ENCODE measurements at regions not wholly inside any gene's neighbourhood (a gene's known extent, or its start where the extent isn't known, plus 50 kb on each side); places are given as distances from the start of the nearest gene placed in this dataset.
"Not testable (repeated sequence)": the region's sequence is repeated elsewhere in the genome, so short reads cannot be mapped to it uniquely, and the experiment has no call there.

- DNase-seq, result no peak
Measured at GRCh38 chr18:75884728-75885127, 457.2 kb upstream of the SMIM21 start.

DNA sequence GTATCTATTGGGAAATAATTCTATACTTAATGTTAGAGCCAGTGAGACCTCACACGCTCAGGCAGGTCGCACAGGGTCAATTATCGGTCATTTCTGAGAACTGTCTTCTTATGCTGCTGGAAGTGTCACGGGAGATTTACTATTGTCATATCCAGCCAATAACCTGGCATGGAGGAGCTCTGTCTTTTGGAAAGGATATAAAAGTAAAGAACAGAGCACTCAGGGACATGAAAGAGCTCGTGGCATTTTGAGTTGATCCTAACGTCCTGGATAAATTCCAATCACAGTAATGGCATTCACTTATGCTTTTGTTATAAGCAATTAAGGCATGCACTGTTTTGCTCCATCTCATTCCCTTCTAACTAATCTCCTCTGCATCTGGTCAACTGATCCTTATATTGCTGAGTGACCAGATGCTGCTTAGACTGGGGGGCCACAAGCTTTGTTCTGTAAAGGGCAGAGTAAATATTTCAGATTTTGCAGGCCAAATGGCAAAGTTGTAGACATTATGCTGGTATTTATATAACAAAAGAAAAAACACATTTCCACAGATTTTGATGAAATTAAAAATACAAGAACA is 453.5 kb upstream of the SMIM21 start:
- DNase-seq, result no peak

- no peak for DNase-seq
Measured at GRCh38 chr18:75880266-75880665, 452.8 kb upstream of the SMIM21 start.

GRCh38 chr18:75879196-75879595 is 451.7 kb upstream of the SMIM21 start:
- DNase-seq, result no peak

GRCh38 chr18:75875559-75875958 is 448.1 kb upstream of the SMIM21 start:
- no peak for DNase-seq

DNA sequence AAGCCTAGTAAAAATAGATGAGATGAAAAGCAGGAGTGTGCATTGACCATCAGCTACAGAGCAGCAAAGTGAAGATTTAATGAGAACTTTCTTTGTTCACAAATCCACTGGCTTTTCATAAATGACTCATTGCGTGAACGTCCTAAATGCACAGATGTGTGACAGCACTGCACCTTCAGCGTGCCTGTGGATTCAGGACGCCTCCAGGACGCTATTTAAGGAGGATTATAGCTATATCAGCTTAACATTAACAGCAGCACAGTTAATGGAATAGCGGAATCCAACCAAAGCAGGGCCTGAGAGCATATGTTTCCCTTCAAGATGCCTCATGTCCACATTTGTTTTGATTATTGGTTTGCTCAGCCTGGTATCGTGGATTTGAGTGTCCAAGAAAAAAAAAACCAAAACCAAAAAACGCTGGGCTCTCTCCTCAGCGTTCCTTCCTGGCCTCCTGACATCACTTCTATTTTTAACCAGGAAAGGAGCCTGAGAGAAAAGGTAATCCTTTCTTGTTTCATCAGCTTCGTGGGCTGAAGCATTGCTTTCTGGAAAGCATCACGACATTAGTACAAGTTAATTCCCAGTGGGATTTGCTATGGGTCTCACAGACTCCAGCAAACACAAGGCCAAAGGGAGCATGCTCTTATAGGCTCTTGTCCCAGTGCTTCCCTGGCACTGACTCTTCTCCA is 447.0 kb upstream of the SMIM21 start:
- no peak for DNase-seq

DNA sequence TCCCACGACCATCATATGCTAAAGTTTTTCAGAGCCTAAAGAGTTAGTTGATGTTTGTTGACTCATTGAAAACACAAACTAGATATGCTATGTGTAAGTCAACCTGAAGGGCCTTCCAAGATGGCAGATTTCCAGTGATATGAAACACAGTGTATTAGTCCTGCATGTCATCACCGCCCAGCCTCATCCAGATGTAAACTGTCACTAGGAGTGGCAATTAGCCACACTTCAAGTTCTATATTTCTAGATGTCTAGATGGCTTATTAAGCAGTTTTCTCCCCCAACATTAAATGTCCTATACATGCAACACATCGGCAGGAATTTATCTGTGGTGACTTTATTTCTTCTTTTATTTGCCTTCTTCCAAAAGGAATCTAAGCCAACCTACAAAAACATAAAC is 444.1 kb upstream of the SMIM21 start:
- DNase-seq, result no peak

GRCh38 chr18:75869162-75869561 is 441.7 kb upstream of the SMIM21 start:
- DNase-seq, result no peak

GRCh38 chr18:75868031-75868430 is 440.5 kb upstream of the SMIM21 start:
- no peak for DNase-seq

DNA sequence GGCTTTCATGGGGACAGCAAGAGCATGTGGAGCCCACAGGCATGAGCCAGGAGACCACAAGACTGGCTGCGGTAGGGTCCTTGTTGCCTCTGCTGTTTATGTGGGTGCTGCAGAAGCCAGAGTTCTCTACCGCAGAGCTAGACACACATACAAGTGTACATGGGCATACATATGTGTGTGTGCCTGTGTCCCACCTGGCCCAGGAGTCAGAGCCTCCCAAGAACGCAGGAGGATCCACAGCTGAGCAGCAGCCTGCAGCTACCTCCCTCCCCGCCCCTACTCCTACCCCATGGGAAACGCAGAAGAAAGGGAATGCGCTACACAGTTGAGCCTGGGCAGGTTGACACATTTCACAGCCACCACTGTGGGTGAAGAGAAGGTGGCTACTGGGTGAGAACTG is 438.1 kb upstream of the SMIM21 start:
- no peak for DNase-seq

DNA sequence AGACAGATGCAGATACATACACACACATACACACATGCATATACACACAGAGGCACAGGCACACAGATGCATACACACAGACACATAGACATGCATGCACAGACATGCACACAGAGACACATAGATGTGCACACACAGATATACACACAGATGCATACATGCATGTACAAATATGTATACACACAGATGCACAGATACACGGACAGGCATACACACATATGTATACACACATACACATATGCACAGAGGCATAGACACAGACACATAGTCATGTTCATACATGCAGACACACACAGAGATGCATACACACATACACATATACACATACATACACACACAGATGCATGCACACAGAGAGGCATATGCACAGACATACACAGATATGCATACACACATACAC is 437.3 kb upstream of the SMIM21 start:
- no peak for DNase-seq

DNA sequence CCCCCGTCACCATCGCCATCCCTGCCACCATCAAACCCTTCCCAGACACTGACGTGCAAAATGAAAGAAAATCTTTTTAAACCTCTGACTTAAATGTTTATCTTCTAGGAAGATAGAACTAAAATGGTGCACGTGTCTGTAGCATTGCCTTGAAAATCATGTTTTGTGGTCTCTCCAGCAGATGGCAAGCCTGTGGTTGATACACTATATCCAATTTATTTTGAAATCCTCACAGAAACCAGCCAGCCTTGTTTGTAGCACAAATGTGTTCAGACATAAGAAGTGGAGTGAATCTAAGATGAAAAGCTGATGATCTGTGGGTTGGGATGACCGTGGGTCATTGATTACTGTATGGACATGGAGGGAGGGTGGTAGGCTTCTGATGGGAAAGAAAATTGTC is 436.2 kb upstream of the SMIM21 start:
- DNase-seq, result no peak

GRCh38 chr18:75862458-75862857 is 435.0 kb upstream of the SMIM21 start:
- no peak for DNase-seq

DNA sequence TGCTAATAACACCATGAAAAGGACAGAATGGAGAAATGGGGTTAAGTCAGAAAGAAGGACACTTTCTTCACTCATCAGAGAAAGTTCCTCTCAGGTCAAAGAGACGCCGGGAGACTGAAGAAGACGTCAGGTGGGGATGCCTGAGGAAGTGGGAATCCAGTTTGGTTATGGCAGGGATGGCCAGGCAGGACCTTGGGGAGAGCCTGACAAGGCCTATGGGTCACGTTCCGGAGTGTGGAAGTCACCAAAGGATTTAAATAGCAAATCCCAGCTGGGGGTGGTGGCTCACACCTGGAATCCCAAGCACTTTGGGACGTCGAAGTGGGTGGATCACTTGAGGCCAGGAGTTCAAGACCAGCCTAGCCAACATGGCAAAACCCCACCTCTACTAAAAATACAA is 432.7 kb upstream of the SMIM21 start:
- DNase-seq, result no peak

GRCh38 chr18:75859533-75859932 is 432.0 kb upstream of the SMIM21 start:
- DNase-seq, result no peak

GRCh38 chr18:75858754-75859153 is 431.3 kb upstream of the SMIM21 start:
- DNase-seq, result no peak

DNA sequence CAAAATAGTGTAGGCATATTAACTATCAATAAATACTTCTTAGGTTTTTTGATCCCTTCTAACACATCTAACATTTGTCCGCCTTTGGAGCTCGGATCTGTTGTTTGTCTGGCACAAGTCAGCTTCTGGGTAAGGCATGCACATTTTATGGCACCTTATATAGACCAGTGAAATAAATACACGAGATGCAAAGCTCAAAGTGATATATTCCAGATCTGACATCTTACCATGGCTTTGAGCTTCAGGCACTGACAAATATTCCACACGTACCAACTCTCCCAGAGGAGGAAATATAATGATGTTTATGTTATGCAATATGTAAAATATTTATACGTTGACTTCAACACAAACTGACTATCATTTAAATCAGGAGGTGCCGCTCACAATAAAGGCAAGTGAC is 430.1 kb upstream of the SMIM21 start:
- DNase-seq, result no peak

GRCh38 chr18:75854808-75855207 is 427.3 kb upstream of the SMIM21 start:
- DNase-seq, result no peak

DNA sequence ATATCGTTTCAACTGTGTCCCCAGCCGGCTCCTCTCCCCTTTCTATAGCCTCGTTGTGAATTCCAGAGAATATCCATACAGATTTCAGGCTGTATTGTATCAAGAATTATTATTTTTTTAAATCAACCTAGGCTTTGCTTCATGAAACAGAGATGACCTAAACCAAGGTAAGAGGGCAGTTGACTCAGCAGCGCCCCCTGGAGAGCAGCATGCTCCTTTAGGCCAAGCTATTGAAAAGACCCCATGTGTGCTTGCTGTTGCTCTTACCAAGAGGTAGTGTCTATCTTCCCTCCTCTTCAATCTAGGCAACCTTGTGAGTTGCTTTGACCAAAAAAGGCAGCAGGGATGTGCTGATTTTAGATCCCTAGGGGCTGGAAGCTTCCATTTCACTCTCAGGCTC is 426.7 kb upstream of the SMIM21 start:
- DNase-seq, result peak; percentile 21

DNA sequence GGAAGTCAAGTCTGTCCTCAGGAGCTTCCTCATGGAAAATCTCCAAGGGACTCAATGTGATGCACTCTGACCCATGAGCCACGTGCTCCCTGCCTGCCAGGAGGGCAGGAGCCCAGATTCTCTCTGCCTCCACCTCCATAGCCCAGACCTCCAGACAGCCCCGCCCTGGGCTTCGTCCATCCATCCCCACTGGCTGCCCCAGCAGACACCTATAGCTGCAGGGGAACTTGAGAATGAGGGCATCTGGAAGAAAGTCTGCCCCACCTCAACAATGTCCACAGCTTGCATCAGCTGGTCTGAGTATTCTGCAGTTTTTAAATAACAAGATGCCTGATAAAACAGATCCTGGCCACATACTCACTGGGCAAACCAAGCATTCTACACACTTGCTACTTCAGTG is 418.8 kb upstream of the SMIM21 start:
- DNase-seq, result no peak

- DNase-seq, result no peak
Measured at GRCh38 chr18:75845413-75845812, 417.9 kb upstream of the SMIM21 start.

- no peak for DNase-seq
Measured at GRCh38 chr18:75844146-75844545, 416.6 kb upstream of the SMIM21 start.

DNA sequence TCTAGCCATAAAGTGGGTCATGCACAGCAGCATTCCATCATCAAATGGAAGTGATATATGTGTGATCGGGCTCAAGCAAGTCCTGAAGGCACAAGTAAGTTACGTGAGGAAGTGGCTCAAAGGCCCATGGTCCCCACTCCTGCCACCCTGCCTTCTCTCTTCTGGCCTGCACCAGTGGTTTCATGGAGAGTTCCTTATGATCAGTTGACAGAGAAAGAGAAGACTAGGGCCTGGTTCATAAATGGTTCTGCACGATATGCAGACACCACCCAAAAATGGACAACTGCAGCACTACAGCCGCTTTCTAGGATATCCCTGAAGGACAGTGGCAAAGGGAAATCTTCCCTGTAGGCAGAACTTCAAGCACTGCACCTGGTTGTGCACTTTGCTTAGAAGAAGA is 412.6 kb upstream of the SMIM21 start:
- DNase-seq, result no peak

GRCh38 chr18:75839686-75840085 is 412.2 kb upstream of the SMIM21 start:
- not testable (repeated sequence) for DNase-seq

DNA sequence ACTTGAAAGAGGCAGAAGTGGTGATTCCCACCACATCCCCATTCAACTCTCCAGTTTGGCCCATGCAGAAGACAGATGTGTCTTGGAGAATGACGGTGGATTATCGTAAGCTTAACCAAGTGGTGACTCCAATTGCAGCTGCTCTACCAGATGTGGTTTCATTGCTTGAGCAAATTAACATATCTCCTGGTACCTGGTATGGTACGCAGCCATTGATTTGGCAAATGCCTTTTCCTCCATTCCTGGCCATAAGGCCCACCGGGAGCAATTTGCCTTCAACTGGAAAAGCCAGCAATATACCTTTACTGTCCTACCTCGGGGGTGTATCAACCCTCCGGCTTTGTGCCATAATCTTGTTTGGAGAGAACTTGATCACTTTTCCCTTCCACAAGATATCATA is 411.5 kb upstream of the SMIM21 start:
- DNase-seq, result no peak

All from stimulated activated CD4-positive, alpha-beta T cell treated with anti-CD3 and anti-CD28 coated beads, Interleukin-4, amount 100 ng/mL, for 1 hour (primary cell).